IMR-90 (cell line): ENCODE measurements at regions not wholly inside any gene's neighbourhood (a gene's known extent, or its start where the extent isn't known, plus 50 kb on each side); places are given as distances from the start of the nearest gene placed in this dataset.

ENCODE experiments used
- ATAC-seq: fragments of 200-7000 bp; cut with Tn5 transposase; 2 replicates; pipeline ENCODE4 v1.9.1; 2020; ENCODE audit warnings: low read depth, mild to moderate bottlenecking, moderate library complexity
- BruUV-seq: library from RNA; stranded (reverse); fragments of 400-500 nt; replicated peaks from 2 replicates; lab custom pipeline; 2021; lab: Mats Ljungman, UMichigan
- CTCF ChIA-PET: fragments of 300-600 bp; formaldehyde crosslinking; extraction: SDS; loops from one replicate; lab custom pipeline; 2021; ENCODE audit warnings: antibody characterized with exemption; lab: Yijun Ruan, JAX
- POLR2A ChIA-PET: fragments of 300-600 bp; sonication (Branson Sonifier 250); formaldehyde crosslinking; loops from one replicate; lab custom pipeline; 2022; ENCODE audit warnings: antibody characterized with exemption; ENCODE audit not compliant: unreplicated experiment; lab: Charles Lee
- DNase-seq: peaks from one replicate; pipeline ENCODE4 v3.0.0; 2013
- H2AFZ ChIP-seq: replicated peaks from 2 replicates; pipeline ENCODE3; 2013; ENCODE audit warnings: low read length, mild to moderate bottlenecking; ENCODE audit not compliant: poor library complexity
- H2AK5ac ChIP-seq: 2 replicates; pipeline ENCODE4 v1.6.1; 2013; ENCODE audit warnings: low read depth, low read length, inconsistent platforms
- H2AK9ac ChIP-seq: replicated peaks from 2 replicates; pipeline ENCODE3; 2013; ENCODE audit warnings: mild to moderate bottlenecking, low read depth, low read length, moderate library complexity; ENCODE audit not compliant: poor library complexity
- H2BK120ac ChIP-seq: 2 replicates; pipeline ENCODE4 v1.6.1; 2013; ENCODE audit warnings: low read depth, low read length, inconsistent platforms
- H2BK15ac ChIP-seq: 3 replicates; pipeline ENCODE4 v1.6.1; 2013; ENCODE audit warnings: low read depth, low read length, inconsistent platforms
- H2BK20ac ChIP-seq: 2 replicates; pipeline ENCODE4 v1.6.1; 2013; ENCODE audit warnings: low read depth, mild to moderate bottlenecking, inconsistent platforms, low read length, moderate library complexity
- H2BK5ac ChIP-seq: 2 replicates; pipeline ENCODE4 v1.6.1; 2013; ENCODE audit warnings: mild to moderate bottlenecking, low read depth, low read length, inconsistent platforms; ENCODE audit not compliant: poor library complexity, severe bottlenecking
- H3K14ac ChIP-seq: replicated peaks from 2 replicates; pipeline ENCODE4 v1.6.1; 2013; ENCODE audit warnings: low read depth, low read length, inconsistent platforms
- H3K18ac ChIP-seq: 2 replicates; pipeline ENCODE4 v1.6.1; 2013; ENCODE audit warnings: low read depth, low read length, control low read depth
- H3K23ac ChIP-seq: 2 replicates; pipeline ENCODE4 v1.6.1; 2013; ENCODE audit warnings: low read depth, low read length, inconsistent platforms
- H3K27ac ChIP-seq: 2 replicates; pipeline ENCODE4 v1.5.1; 2013; ENCODE audit warnings: mild to moderate bottlenecking, control low read depth, low read length; ENCODE audit not compliant: insufficient read depth
- H3K27me3 ChIP-seq: 2 replicates; pipeline ENCODE4 v1.6.1; 2013; ENCODE audit warnings: low read length; ENCODE audit not compliant: control insufficient read depth, insufficient read depth
- H3K36me3 ChIP-seq: 2 replicates; pipeline ENCODE4 v1.6.1; 2013; ENCODE audit warnings: low read length, mixed read lengths; ENCODE audit not compliant: control insufficient read depth, insufficient read depth
- H3K4ac ChIP-seq: 2 replicates; pipeline ENCODE4 v1.6.1; 2013; ENCODE audit warnings: low read depth, low read length, inconsistent platforms
- H3K4me1 ChIP-seq: 2 replicates; pipeline ENCODE4 v1.6.1; 2013; ENCODE audit warnings: low read length, mixed read lengths; ENCODE audit not compliant: control insufficient read depth, insufficient read depth
- H3K4me2 ChIP-seq: 2 replicates; pipeline ENCODE4 v1.6.1; 2013; ENCODE audit warnings: low read depth, mild to moderate bottlenecking, control low read depth, low read length, moderate library complexity
- H3K4me3 ChIP-seq: 2 replicates; pipeline ENCODE4 v1.5.1; 2013; ENCODE audit warnings: low read depth, mild to moderate bottlenecking, control low read depth, low read length, moderate library complexity; ENCODE audit not compliant: insufficient read depth
- H3K56ac ChIP-seq: 2 replicates; pipeline ENCODE4 v1.6.1; 2013; ENCODE audit warnings: low read length, inconsistent platforms; ENCODE audit not compliant: insufficient read depth; ENCODE audit errors: extremely low read depth
- H3K79me1 ChIP-seq, 2 experiments: 2 replicates each; pipeline ENCODE4 v1.6.1; 2013; ENCODE audit warnings: low read length in 2 of 2, inconsistent platforms in 1 of 2, low read depth in 1 of 2
- H3K9ac ChIP-seq: 2 replicates; pipeline ENCODE4 v1.6.1; 2013; ENCODE audit warnings: low read depth, low read length, control low read depth
- H3K9me1 ChIP-seq: 2 replicates; pipeline ENCODE4 v1.6.1; 2013; ENCODE audit warnings: low read length, inconsistent platforms; ENCODE audit not compliant: insufficient read depth
- H3K9me3 ChIP-seq: 2 replicates; pipeline ENCODE4 v1.6.1; 2013; ENCODE audit warnings: low read length; ENCODE audit not compliant: control insufficient read depth, insufficient read depth
- H4K20me1 ChIP-seq: 2 replicates; pipeline ENCODE4 v1.6.1; 2013; ENCODE audit warnings: low read length, inconsistent platforms; ENCODE audit not compliant: insufficient read depth
- H4K5ac ChIP-seq: 2 replicates; pipeline ENCODE4 v1.6.1; 2013; ENCODE audit warnings: mild to moderate bottlenecking, low read depth, low read length, control low read depth
- H4K8ac ChIP-seq, 2 experiments: 2 replicates each; pipeline ENCODE4 v1.6.1; 2013; ENCODE audit warnings: low read depth in 2 of 2, low read length in 2 of 2, control low read depth in 1 of 2, inconsistent platforms in 1 of 2
- H4K91ac ChIP-seq: 2 replicates; pipeline ENCODE4 v1.6.1; 2013; ENCODE audit warnings: low read depth, low read length, inconsistent platforms; ENCODE audit not compliant: insufficient read depth
- CEBPB ChIP-seq: IDR thresholded peaks from 2 replicates; pipeline ENCODE4 v1.6.1; 2012; ENCODE audit warnings: low read depth, low read length, improper control_type of control experiment
- MAZ ChIP-seq: IDR thresholded peaks from 2 replicates; pipeline ENCODE4 v1.6.1; 2012; ENCODE audit warnings: low read depth, mild to moderate bottlenecking, low read length, improper control_type of control experiment, moderate library complexity, borderline replicate concordance
- POLR2A ChIP-seq: IDR thresholded peaks from 2 replicates; pipeline ENCODE4 v1.6.1; 2012; ENCODE audit warnings: mild to moderate bottlenecking, low read depth, low read length
- RAD21 ChIP-seq: IDR thresholded peaks from 2 replicates; pipeline ENCODE4 v1.6.1; 2012; ENCODE audit warnings: low read length, improper control_type of control experiment
- RFX5 ChIP-seq: IDR thresholded peaks from 2 replicates; pipeline ENCODE4 v1.8.0; 2012; ENCODE audit warnings: low read depth, mild to moderate bottlenecking, low read length, moderate library complexity
- WGBS, 2 experiments: methylation state at CpG; one replicate each; pipeline versions ENCODE4 v1.1.5 to v1.1.7; 2013; ENCODE audit warnings: missing lambda C conversion rate in 2 of 2; ENCODE audit not compliant: insufficient read length in 1 of 2; ENCODE audit errors: extremely low coverage in 2 of 2; 5-methylcytosine and 5-hydroxymethylcytosine counted together
- dilution Hi-C: fragments of 300-500 bp; cut with HindIII; formaldehyde crosslinking; loops from one replicate; pipeline ENCODE4 v1.14.3; 2018; ENCODE audit warnings: low sequenced_read_pairs; ENCODE audit not compliant: unreplicated experiment
- in situ Hi-C: fragments of 300-500 bp; cut with MboI; formaldehyde crosslinking; loops from 3 replicates; pipeline ENCODE4 v1.14.3; 2019; ENCODE audit warnings: low sequenced_read_pairs, inconsistent platforms, mixed read lengths
- intact Hi-C: fragments of 100-400 bp; cut with micrococcal nuclease; formaldehyde crosslinking; loops from 2 replicates; pipeline ENCODE4 v1.10.0; 2022

DNA sequence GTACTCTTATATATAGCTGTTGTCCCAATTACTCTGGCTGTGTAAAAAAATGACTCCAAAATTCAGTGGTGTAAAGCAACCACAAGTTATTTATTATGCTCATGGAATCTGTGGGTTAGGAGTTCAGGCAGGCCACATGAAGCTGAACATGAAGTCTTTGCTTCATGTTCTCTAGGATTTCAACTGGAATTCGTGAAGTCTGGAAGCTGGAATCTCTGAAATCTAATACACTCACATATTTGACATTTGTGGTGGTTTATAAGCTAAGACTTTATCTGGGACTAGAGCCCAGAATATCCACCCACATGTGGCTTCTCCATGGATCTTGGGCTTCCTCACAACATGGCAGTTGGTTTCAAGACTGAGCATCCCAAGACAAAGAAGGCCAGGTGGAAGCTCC, 430.6 kb downstream of the MIAT start:
- H3K56ac ChIP-seq, result no peak overlapping the region
- no peak overlapping the region for H2AK9ac ChIP-seq
- H2AK5ac ChIP-seq, result no peak overlapping the region
- H3K27me3 ChIP-seq, result peaks cover 61% of the 10 kb centered on the region
- no peaks in the 10 kb centered on the region for H3K4me1 ChIP-seq
- dilution Hi-C loops (no loop called here), intact Hi-C loops (no loop called here), in situ Hi-C loops (no loop called here)
- no peak overlapping the region for H4K8ac ChIP-seq
- H3K9me1 ChIP-seq, result peaks cover 3% of the 10 kb centered on the region; the same call in 1 of the 2 replicates
- H3K4ac ChIP-seq, result no peak overlapping the region
- CTCF ChIA-PET, result no interaction called here
- no peak overlapping the region for H2BK20ac ChIP-seq
- BruUV-seq, result no TSS peak
- no peak overlapping the region for H3K23ac ChIP-seq
- H3K14ac ChIP-seq, result no peak overlapping the region
- no peak overlapping the region for H4K91ac ChIP-seq
- POLR2A ChIA-PET, result no interaction called here
- TF ChIP-seq CEBPB (no peak), MAZ (no peak), POLR2A (no peak), RFX5 (no peak), RAD21 (no peak)
- H3K27ac ChIP-seq, result no peak overlapping the region
- ATAC-seq (no peak), DNase-seq (peak; percentile 39)
- no peak overlapping the region for H4K5ac ChIP-seq
- no peak overlapping the region for H2AFZ ChIP-seq
- no peak overlapping the region for H2BK5ac ChIP-seq
- H2BK15ac ChIP-seq, result no peak overlapping the region
- peaks cover 12% of the 10 kb centered on the region for H3K9me3 ChIP-seq
- no peak overlapping the region for H3K4me3 ChIP-seq
- no peak overlapping the region for H3K18ac ChIP-seq
- no CpG with 5 or more reads among the region's 1 CpG for WGBS, 2 experiments
- no peaks in the 10 kb centered on the region for H4K20me1 ChIP-seq
- H3K9ac ChIP-seq, result no peak overlapping the region
- H3K79me1 ChIP-seq, result no peaks in the 10 kb centered on the region
- H3K36me3 ChIP-seq, result no peaks in the 10 kb centered on the region
- H2BK120ac ChIP-seq, result no peak overlapping the region
- H3K4me2 ChIP-seq, result no peak overlapping the region
